ENCODE measurements at regions not wholly inside any gene's neighbourhood (a gene's known extent, or its start where the extent isn't known, plus 50 kb on each side); places are given as distances from the start of the nearest gene placed in this dataset.

GRCh38 chr5:88509403-88509802 is 240.8 kb upstream of the TMEM161B start:
- H3K27ac Mint-ChIP-seq, result no peak overlapping the region
- ATAC-seq (replicated peaks), result no peak
- H3K27me3 Mint-ChIP-seq, result peaks cover 19 to 32% of the 10 kb centered on the region in 2 donors
- no peak overlapping the region for H3K4me3 Mint-ChIP-seq
- H3K9me3 Mint-ChIP-seq, result no peaks in the 10 kb centered on the region
- H3K36me3 Mint-ChIP-seq, result no peaks in the 10 kb centered on the region
- no peak for DNase-seq
- no peaks in the 10 kb centered on the region for H3K4me1 Mint-ChIP-seq

- peaks cover 14 to 23% of the 10 kb centered on the region in 2 donors for H3K27me3 Mint-ChIP-seq
- ATAC-seq (replicated peaks) (no peak), DNase-seq (no peak)
- no peaks in the 10 kb centered on the region for H3K9me3 Mint-ChIP-seq
- H3K36me3 Mint-ChIP-seq, result no peaks in the 10 kb centered on the region
- H3K4me1 Mint-ChIP-seq, result peaks cover 5 to 6% of the 10 kb centered on the region in 2 donors
- no peak overlapping the region for H3K4me3 Mint-ChIP-seq
- no peak overlapping the region for H3K27ac Mint-ChIP-seq
Measured at GRCh38 chr5:88507261-88507660, 238.6 kb upstream of the TMEM161B start.

GRCh38 chr5:88503406-88503805 is 234.8 kb upstream of the TMEM161B start:
- ATAC-seq (replicated peaks), result peak; percentile 47 to 48

GRCh38 chr5:88503041-88503345 is 234.3 kb upstream of the TMEM161B start:
- H3K36me3 Mint-ChIP-seq, result no peaks in the 10 kb centered on the region
- ATAC-seq (replicated peaks), result peak in 1 of 2 donors; percentile 18

More at GRCh38 chr5:88503406-88503805, 234.8 kb upstream of the TMEM161B start:
- H3K4me3 Mint-ChIP-seq, result peak overlapping the region; percentile 22 to 86
- H3K27me3 Mint-ChIP-seq, result peaks cover 11 to 14% of the 10 kb centered on the region in 2 donors
- no peak for DNase-seq
- no peaks in the 10 kb centered on the region for H3K9me3 Mint-ChIP-seq
- H3K36me3 Mint-ChIP-seq, result no peaks in the 10 kb centered on the region
- no peak overlapping the region for H3K27ac Mint-ChIP-seq
- peaks cover 5 to 14% of the 10 kb centered on the region in 2 donors for H3K4me1 Mint-ChIP-seq

GRCh38 chr5:88502179-88503040 is 233.8 kb upstream of the TMEM161B start:
- Mint-ChIP-seq H3K36me3 (no peaks in the 10 kb centered on the region), H3K27ac (peak overlapping the region; percentile 76), H3K27me3 (peaks cover 5 to 10% of the 10 kb centered on the region in 2 donors), H3K4me1 (peaks cover 5 to 14% of the 10 kb centered on the region in 2 donors), H3K9me3 (no peaks in the 10 kb centered on the region), H3K4me3 (peak overlapping the region; percentile 86 to 87)
- ATAC-seq (replicated peaks) (peak; percentile 61 to 63), DNase-seq (no peak)

More at GRCh38 chr5:88503041-88503345, 234.3 kb upstream of the TMEM161B start:
- Mint-ChIP-seq H3K4me1 (peaks cover 5 to 14% of the 10 kb centered on the region in 2 donors), H3K9me3 (no peaks in the 10 kb centered on the region), H3K27me3 (peaks cover 10 to 11% of the 10 kb centered on the region in 2 donors), H3K27ac (peak overlapping the region; percentile 76), H3K4me3 (peak overlapping the region; percentile 86 to 87)
- no peak for DNase-seq

GRCh38 chr5:88495810-88496209 is 227.2 kb upstream of the TMEM161B start:
- Mint-ChIP-seq H3K9me3 (no peaks in the 10 kb centered on the region), H3K4me3 (no peak overlapping the region), H3K27me3 (peaks cover 21 to 24% of the 10 kb centered on the region in 2 donors), H3K4me1 (no peaks in the 10 kb centered on the region), H3K27ac (no peak overlapping the region), H3K36me3 (no peaks in the 10 kb centered on the region)
- ATAC-seq (replicated peaks) (no peak), DNase-seq (no peak)

GRCh38 chr5:88490874-88491273 is 222.2 kb upstream of the TMEM161B start:
- Mint-ChIP-seq H3K36me3 (no peaks in the 10 kb centered on the region), H3K27me3 (peaks cover 20 to 32% of the 10 kb centered on the region in 2 donors), H3K27ac (no peak overlapping the region), H3K4me3 (no peak overlapping the region), H3K9me3 (no peaks in the 10 kb centered on the region), H3K4me1 (no peaks in the 10 kb centered on the region)
- DNase-seq (no peak), ATAC-seq (replicated peaks) (no peak)

- no peaks in the 10 kb centered on the region for H3K4me1 Mint-ChIP-seq
- H3K9me3 Mint-ChIP-seq, result no peaks in the 10 kb centered on the region
- H3K27me3 Mint-ChIP-seq, result peaks cover 16 to 23% of the 10 kb centered on the region in 2 donors
- no peak overlapping the region for H3K4me3 Mint-ChIP-seq
- no peak overlapping the region for H3K27ac Mint-ChIP-seq
- DNase-seq (no peak), ATAC-seq (replicated peaks) (no peak)
- H3K36me3 Mint-ChIP-seq, result no peaks in the 10 kb centered on the region
Measured at GRCh38 chr5:88489364-88489763, 220.7 kb upstream of the TMEM161B start.

- no peaks in the 10 kb centered on the region for H3K36me3 Mint-ChIP-seq
- DNase-seq, result no peak
- no peaks in the 10 kb centered on the region for H3K4me1 Mint-ChIP-seq
- no peak overlapping the region for H3K27ac Mint-ChIP-seq
- H3K9me3 Mint-ChIP-seq, result no peaks in the 10 kb centered on the region
- no peak overlapping the region for H3K4me3 Mint-ChIP-seq
- ATAC-seq (replicated peaks), result no peak
- H3K27me3 Mint-ChIP-seq, result peaks cover 16 to 23% of the 10 kb centered on the region in 2 donors
Measured at GRCh38 chr5:88488561-88488960, 219.9 kb upstream of the TMEM161B start.

GRCh38 chr5:88488130-88488529 is 219.5 kb upstream of the TMEM161B start:
- Mint-ChIP-seq H3K27me3 (peaks cover 16 to 23% of the 10 kb centered on the region in 2 donors), H3K4me1 (no peaks in the 10 kb centered on the region), H3K9me3 (no peaks in the 10 kb centered on the region), H3K4me3 (no peak overlapping the region), H3K36me3 (no peaks in the 10 kb centered on the region), H3K27ac (no peak overlapping the region)
- no peak for DNase-seq
- ATAC-seq (replicated peaks), result no peak

- Mint-ChIP-seq H3K9me3 (no peaks in the 10 kb centered on the region), H3K4me1 (no peaks in the 10 kb centered on the region), H3K36me3 (no peaks in the 10 kb centered on the region), H3K27ac (no peak overlapping the region), H3K27me3 (peaks cover 13 to 19% of the 10 kb centered on the region in 2 donors), H3K4me3 (no peak overlapping the region)
- DNase-seq (no peak), ATAC-seq (replicated peaks) (no peak)
Measured at GRCh38 chr5:88487066-88487465, 218.4 kb upstream of the TMEM161B start.

- Mint-ChIP-seq H3K4me3 (no peak overlapping the region), H3K9me3 (no peaks in the 10 kb centered on the region), H3K27me3 (peaks cover 11 to 15% of the 10 kb centered on the region in 2 donors), H3K36me3 (no peaks in the 10 kb centered on the region), H3K4me1 (no peaks in the 10 kb centered on the region), H3K27ac (no peak overlapping the region)
- ATAC-seq (replicated peaks), result no peak
- DNase-seq, result no peak
Measured at GRCh38 chr5:88486431-88486830, 217.8 kb upstream of the TMEM161B start.

GRCh38 chr5:88485531-88485930 is 216.9 kb upstream of the TMEM161B start:
- ATAC-seq (replicated peaks) (no peak), DNase-seq (no peak)
- no peaks in the 10 kb centered on the region for H3K36me3 Mint-ChIP-seq
- no peaks in the 10 kb centered on the region for H3K4me1 Mint-ChIP-seq
- H3K27me3 Mint-ChIP-seq, result peaks cover 7 to 15% of the 10 kb centered on the region in 2 donors
- H3K27ac Mint-ChIP-seq, result no peak overlapping the region
- no peaks in the 10 kb centered on the region for H3K9me3 Mint-ChIP-seq
- H3K4me3 Mint-ChIP-seq, result no peak overlapping the region

- ATAC-seq (replicated peaks) (no peak), DNase-seq (no peak)
- Mint-ChIP-seq H3K27ac (no peak overlapping the region), H3K27me3 (peaks cover 7 to 15% of the 10 kb centered on the region in 2 donors), H3K4me1 (no peaks in the 10 kb centered on the region), H3K4me3 (no peak overlapping the region), H3K36me3 (no peaks in the 10 kb centered on the region), H3K9me3 (no peaks in the 10 kb centered on the region)
Measured at GRCh38 chr5:88483964-88484672, 215.5 kb upstream of the TMEM161B start.
